IPS-NIHi7 (cell line): ENCODE measurements at regions not wholly inside any gene's neighbourhood (a gene's known extent, or its start where the extent isn't known, plus 50 kb on each side); places are given as distances from the start of the nearest gene placed in this dataset.

Experiments used
- DNase-seq: peaks from one replicate; pipeline ENCODE4 v3.0.0; 2012; ENCODE audit warnings: mixed read lengths; ENCODE audit errors: extremely low spot score

DNA sequence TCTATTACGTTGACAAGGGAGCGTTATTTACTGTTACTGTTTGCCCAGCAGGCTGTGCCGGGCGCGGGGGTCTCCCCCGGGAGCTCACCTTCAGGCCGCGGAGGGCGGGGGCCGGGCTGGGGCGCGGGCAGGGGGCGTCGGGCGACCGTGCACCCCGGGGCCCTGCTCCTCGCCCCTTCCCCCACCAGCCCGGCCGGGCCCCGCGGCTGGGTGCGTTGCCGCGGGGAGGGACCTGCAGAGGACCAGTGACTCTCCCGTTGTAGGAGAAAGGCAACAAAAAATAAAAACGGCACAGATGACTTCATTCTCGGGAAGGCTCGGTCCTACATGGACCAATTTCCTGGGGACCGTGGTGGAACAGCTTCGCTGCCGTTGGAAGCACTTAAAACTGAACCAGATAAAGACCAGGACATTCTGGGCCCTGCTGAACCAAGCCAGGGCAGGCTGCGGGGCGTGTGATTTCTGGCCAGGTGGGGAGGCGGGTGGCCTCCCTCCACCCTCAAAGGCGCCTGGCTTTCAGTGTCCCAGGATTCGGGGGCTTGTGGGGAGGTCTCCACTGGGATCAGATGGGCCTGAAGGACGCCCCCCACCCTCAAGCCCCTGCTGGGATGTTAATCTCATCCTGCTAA, 57.4 kb downstream of the IGLL1 start:
- DNase-seq: no peak

DNA sequence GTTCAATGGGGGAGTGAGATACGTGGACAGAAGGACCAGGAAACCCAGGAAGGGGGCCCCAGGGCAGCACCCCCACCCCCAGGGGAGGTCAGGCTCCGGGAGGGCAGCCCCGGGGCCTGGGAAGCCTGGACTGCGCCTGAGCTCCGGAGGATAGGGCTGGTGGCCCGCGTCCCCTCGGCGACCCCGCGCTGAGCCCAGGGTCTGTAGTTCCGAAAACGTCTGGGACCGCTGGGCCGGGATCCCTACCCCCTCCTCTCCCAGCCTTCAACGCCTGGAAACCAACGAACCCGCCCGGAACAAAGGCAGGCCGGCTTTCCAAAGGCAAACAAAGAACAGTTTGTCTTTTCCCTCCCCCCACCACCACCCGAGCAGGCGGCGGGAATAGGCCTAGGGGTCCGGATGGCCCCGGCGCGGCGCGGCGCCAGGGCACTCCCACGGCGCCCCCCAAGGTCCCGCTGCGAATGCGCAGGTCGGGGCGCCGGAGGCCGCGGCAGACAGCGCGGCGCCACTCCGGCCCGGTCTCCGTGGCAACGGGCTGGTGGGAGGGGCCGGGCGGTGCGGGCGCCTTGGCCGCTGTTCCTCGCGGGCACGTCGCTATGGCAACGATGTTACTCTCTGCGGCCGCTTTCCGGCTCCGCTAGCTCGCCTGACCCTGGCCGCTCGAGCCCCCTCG, 58.5 kb downstream of the IGLL1 start:
- DNase-seq: peak; percentile 96

GRCh38 chr22:23520863-23521440, 59.1 kb downstream of the IGLL1 start:
- DNase-seq: no peak

GRCh38 chr22:23519442-23520157, 60.5 kb downstream of the IGLL1 start:
- no peak for DNase-seq

GRCh38 chr22:23518376-23519187, 61.5 kb downstream of the IGLL1 start:
- DNase-seq: no peak

GRCh38 chr22:23517804-23518375, 62.2 kb downstream of the IGLL1 start:
- DNase-seq: no peak

- DNase-seq: no peak
Measured at GRCh38 chr22:23516304-23516703, 63.8 kb downstream of the IGLL1 start.

- DNase-seq: peak; percentile 45
Measured at GRCh38 chr22:23514322-23515038, 65.6 kb downstream of the IGLL1 start.

DNA sequence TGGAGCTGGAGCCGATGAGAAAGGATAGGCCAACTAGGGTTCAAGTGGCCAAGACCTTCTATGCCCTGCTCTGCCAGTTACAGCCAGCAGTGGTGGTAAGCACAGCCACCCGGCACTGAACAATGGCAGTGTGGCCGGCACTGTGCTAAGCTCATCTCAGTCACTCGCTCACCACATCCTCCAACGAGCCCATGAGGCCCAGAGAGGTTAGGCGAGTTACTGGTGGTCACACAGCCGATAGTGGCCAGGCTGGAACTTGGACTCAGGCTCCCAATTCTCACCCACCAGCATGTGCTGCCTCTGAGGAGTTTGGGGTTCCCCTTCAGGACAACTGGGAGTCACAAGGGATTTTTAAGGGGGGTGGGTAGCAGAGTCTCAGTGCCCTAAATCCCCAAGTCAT, 66.4 kb downstream of the IGLL1 start:
- no peak for DNase-seq

GRCh38 chr22:23513133-23513532, 67.0 kb downstream of the IGLL1 start:
- no peak for DNase-seq

- DNase-seq: no peak
Measured at GRCh38 chr22:23512721-23513120, 67.4 kb downstream of the IGLL1 start.

- no peak for DNase-seq
Measured at GRCh38 chr22:23512348-23512705, 67.8 kb downstream of the IGLL1 start.

GRCh38 chr22:23511627-23512347, 68.3 kb downstream of the IGLL1 start:
- no peak for DNase-seq

GRCh38 chr22:23509571-23510302, 70.4 kb downstream of the IGLL1 start:
- DNase-seq: peak; percentile 20

DNA sequence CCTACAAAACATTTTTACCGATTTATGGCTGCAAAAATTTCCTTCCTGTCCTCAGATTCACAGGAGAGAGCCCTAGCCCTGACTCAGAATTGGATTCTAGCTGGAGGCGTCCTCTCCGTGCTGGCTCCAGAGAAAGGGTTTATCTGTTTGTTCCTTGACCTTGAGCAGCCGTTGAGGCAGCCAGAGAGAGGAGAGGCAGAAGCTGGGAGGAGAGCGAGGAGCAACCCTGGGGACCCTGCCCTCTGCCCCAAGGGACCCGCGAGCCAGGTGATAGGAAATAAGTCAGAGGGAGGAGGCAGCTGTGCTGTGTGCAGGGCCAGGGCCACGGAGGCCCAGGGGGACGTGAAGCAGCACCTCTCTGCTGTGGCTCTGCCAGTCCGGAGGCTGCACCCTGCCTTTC, 75.6 kb downstream of the IGLL1 start:
- no peak for DNase-seq

GRCh38 chr22:23503736-23504440, 76.2 kb downstream of the IGLL1 start:
- DNase-seq: no peak

DNA sequence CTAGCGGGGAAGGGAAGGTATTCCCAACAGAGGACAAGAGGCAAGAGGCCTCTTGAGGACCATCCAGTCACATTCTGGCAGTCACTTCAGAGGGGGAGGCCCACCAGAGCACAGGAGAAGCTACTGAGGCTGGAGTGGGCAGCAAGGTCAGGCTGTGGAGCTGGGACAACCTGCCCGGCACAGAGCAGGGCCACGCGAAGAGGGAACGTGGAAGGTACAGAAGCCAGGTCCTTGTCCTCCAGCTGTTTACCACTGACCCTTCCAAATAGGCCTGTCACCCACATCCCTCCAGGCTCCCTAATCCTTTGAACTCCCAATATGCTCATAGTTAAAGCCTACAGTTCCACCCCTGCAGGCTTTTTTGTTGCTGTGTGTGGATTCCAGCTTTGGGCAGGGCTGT, 76.9 kb downstream of the IGLL1 start:
- no peak for DNase-seq

DNA sequence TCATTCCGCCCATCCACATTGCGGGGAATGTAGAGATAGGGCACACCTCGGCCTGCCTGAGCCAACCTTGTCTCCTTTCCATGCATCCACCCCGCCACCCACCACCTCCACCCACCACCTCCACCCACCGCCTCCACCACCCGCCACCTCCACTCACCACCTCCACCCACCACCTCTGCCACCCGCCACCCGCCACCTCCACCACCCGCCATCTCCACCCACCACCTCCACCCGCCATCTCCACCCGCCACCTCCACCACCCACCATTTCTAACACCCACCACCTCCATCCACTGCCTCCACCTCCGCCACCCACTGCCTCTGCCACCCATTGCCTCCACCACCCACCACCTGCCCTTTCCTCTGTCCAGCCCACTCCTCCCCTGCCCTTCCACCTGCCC, 78.4 kb downstream of the IGLL1 start:
- DNase-seq: no peak

- no peak for DNase-seq
Measured at GRCh38 chr22:23501261-23501619, 78.8 kb downstream of the IGLL1 start.
